ENCODE measurements at regions not wholly inside any gene's neighbourhood (a gene's known extent, or its start where the extent isn't known, plus 50 kb on each side); places are given as distances from the start of the nearest gene placed in this dataset.
"Not testable (repeated sequence)": the region's sequence is repeated elsewhere in the genome, so short reads cannot be mapped to it uniquely, and the experiment has no call there.

DNA sequence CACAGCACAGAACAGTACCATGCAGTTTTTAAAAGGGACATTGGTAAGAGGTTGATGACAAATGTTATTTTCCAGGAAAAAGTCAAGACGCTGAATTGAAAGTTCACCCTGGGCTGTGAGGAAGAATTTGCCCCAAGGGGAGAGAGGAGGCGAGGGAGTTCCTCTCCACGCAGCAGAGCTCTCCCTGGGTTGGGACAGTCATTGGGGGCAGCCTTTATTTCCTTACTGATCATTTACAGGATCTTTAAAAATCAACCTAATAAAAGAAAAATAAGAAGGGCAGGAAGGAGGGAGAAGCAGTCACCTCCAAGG is 49.9 kb upstream of the WNT7B start:
- no peak for DNase-seq (ENCODE audit: low read depth)

DNA sequence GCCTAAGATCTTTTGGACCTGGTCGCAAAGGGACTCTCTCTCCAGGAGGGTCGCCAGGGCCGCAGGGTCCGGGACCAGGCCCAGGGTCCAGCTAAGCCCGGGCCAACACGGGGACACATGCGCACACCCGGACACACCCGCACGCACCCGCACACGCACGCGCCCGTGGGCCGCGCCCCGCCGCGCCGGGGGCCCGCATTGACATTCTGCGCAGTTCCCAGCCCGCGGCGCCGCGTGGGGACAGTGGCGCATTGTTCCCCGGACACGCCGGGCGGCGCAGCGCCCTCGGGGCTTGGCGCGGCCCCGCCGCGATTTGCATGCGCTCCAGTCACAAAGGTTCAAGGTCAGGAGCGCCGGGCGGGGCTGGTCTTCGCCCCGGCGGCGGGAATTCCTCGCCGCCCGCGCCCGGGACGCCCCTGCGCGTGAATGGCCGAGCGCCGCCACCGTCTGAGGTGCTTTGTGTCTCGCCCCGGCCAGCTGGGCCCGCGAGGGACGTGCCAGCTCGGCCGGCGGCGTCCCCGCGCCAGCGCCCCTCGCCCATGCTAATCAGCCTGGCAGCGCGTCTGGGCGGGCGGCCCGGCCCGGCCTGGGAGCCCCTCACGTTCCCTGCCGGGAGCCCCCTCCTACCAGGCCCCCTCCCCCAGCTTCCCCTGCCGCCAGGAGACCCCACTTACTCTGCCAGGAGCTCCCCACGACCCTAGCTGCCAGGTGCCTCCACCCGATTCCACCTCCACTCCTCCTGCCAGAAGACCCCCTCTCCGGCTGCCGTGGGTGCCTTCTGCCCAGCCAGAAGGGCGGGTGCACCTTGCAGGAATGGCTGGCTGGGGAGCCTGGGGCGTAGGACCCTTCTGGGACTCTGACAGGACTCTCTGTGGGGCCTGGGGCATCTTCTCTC is 50.5 kb upstream of the WNT7B start:
- no peak for DNase-seq (ENCODE audit: low read depth)

DNA sequence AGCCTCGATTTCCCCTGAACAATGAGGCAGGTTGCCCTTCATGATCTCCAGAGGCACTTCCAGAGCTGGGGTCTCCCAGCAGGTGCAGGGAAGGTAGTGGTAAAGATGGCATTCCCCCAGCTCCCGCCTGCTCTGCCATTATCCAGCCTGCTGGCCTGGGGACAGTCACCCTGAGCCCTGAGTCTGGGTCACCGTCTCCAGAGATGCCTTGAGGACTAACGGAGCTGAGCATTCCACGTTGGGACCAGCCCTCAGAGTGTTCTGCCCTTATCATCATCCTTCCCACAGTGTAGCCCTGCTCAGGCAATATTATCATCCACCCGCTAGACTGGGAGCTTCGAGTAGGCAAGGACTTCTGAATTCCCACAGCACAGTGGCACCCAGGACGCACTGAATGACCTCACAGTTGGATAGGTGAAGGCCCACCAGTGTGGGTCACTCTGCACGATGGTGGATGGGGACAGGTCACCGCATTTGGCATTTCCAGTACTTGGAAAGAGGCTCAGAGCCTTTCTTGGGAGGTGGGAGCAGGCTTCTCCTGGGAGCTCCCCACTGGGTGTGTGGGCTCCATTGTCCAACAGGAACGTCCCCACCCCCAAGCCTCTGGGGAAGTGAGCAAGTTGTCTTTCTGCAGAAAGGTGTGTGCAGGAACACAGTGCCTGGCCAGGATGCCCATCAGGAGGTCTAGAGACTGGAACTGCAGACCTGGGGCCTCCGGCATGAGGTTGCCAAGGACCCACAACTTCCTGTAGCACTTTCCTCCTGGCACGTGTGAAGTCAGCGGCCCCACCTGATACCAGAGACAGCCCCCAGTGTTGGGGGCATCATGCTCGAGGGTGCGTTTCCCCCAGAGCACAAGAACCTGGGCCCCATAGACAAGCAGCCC is 51.4 kb upstream of the WNT7B start:
- DNase-seq (ENCODE audit: low read depth) = no peak

DNA sequence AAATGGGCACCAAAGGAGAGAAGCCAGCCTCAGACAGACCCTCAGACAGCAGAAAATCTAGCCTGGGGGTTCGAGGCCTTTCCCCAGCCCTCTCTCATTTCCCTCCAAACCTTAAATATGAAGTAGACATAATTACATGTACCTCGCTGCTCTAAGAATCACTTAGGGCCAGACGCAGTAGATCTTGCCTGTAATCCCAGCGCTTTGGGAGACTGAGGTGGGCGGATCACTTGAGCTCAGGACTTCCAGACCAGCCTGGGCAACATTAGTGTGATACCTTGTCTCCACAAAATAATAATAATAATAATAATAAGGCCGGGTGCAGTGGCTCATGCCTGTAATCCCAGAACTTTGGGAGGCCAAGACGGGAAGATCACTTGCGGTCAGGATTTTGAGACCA is 52.1 kb upstream of the WNT7B start:
- no peak for DNase-seq (ENCODE audit: low read depth)

DNA sequence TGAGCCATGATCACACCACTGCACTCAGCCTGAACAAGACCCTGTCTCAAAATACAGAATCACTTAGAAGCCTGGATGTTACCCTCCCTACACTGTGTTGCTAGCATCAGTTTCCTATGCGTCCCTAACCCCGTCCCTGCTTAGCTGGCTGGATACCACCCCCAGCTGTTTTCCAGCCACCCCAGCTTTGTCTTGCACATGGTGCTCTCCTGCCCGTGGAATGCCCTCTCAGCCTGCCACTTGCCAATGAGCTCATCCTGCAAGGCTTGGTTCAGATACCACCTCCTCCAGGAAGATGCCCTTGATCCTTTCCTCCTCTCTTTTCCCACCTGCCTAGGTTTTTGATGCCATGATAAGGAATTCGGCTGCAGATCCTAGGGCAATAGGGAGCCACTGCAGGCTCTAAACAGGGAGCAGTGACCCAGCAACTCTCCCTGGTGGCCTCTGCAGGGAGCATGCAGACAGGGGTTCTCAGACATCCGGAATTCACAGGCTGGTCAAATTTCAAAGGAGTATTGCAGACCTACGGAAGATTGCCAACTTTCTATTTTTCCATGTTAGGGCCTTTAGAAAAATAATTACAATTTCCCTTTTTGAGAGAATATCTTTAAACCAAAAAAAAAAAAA is 52.7 kb upstream of the WNT7B start:
- DNase-seq (ENCODE audit: low read depth) = no peak

DNA sequence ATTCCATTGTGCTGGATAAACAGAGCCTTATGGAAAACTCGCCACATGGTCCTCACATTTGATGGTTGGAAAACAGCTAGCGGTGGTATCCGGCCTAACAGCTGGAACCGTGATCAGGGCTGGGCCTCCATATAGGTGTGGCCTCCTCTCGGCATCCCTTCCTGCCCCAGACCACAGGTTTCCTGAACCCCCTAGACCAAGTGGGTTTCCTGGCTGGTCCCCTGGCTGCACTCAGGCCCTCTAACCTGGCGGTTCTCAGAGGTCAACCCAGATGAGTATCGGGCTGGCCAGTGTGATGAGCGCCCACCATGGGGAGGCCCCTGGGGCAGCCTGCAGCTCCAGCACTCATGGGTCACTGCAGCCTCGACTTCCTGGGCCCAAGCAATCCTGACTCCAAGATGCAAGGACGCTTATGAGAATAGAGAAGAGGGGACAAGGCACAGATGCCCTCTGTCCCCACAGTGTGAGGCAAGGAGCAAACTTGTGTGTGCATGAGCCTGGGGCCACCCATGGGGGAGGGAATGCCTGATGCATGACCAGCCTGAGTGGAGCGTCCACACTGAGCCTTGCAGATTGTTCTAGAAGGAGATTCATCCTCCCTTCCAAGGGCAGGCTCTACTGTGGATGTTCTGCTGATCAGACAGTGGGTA is 53.4 kb upstream of the WNT7B start:
- DNase-seq (ENCODE audit: low read depth) = no peak

DNA sequence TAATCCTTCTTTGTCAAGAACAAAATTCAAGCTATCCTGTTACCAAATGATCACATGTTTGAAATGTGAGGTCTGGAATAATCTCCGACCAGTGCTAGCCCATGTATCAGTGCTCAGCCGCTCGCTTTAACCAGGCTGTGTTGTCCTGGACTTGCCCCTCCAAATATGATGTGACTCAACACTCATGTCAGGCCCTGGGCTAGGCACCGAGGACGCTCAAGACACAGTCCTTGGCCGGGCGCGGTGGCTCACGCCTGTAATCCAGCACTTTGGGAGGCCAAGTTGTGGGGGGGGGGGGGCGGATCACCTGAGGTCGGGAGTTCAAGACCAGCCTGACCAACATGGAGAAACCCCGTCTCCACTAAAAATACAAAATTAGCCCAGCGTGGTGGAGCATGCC is 54.1 kb upstream of the WNT7B start:
- DNase-seq (ENCODE audit: low read depth) = no peak

DNA sequence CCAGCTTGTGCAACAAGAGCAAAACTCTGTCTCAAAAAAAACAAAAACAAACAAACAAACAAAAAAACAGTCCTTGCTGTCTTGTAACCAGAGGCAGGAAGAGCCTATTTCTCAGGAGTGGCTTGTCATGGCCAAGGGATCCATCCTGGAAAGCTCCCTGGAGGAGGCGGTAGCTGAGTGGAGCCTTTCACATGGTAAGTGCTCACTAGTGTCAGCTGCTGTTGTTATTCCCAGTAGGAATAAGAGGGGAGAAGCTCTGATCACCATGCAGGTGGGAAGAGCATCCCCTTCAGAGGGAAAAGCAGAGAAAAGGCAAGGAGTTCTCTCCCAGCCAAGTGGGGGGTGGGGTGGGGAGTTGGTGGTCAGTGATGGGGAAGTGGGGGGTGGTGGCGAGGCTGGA is 54.6 kb upstream of the WNT7B start:
- no peak for DNase-seq (ENCODE audit: low read depth)

DNA sequence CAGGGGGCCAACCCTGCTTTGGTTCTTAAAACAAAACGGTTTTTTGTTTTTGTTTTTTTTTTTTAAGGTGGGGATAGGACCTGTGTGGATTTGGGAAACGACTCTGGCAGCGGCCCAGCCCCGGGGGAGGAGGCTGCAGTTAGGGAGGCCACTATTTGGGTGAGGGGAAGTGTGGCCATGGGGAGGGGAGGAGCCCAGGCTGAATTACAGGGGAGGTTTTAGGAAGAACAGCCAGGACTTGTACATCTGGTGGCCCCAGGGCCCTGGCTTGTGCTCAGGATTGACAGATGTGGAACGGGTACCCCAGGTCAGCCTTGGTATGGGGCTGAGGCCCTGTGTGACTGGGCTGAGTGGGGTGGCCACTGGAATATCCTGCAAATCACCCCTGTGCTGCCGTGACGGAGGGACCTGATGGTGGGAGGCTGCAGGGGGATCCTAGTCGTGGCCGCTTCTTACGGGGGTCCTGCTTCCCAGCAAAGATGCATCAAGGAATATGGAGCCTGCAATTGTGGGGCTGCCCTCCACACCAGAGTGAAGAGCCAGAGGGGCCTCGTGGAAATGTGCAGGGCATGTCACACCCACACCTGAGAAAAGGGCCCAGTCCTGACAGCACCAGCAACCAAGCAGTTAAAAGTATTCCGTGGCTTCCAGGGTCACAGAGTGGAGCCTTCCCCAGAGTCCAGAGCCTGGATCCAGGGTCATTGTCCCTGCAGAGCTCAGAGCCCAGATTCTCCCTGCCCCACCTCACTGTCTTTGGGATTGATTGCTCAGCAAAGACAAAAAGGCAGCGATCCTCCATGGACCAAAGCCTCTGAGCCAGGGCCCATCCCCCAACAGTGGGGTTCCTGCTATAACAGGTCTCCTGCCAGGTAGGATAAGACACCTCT is 55.2 kb upstream of the WNT7B start:
- DNase-seq (ENCODE audit: low read depth) = no peak

DNA sequence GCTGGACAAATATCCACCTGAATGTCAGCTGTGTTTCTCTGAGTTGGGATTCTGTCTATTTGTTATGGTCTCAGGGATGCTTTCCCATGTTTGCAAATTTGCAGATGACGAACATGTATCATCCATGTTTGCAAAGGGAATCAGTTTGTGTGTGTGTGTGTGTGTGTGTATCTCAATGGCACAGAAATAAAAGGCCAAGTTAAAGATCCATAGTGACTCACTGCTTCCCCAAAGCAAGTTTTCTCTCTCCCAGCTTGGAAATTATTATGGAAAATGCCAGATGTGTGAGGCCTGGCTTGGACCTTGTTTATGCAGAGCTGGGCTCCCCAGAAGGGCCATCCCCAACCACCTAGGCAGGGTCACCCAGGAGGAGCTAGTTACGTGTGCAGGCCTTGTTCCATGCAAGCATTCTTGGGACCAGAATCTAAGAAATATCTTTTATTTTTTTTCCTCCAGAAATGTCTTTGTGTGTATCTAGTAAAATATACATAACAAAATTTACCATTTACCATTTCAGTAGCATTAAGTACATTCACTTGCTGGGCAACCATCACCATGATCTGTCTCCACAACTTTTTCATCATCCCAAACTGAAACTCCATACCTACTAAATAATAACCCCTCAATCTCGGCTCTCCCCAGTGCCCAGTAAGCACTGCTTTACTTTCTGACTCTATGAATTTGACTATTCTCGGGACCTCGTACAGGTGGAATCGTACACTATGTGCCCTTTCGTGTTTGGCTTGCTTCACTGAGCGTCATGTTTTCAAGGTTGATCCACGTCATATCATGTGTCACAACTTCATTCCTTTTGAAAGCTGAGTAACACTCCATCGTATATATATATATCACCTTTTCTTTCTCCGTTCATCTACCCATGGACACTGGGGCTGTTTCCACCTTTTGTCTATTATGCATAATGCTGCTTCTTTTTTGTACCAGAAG is 56.6 kb upstream of the WNT7B start:
- DNase-seq (ENCODE audit: low read depth) = no peak

DNA sequence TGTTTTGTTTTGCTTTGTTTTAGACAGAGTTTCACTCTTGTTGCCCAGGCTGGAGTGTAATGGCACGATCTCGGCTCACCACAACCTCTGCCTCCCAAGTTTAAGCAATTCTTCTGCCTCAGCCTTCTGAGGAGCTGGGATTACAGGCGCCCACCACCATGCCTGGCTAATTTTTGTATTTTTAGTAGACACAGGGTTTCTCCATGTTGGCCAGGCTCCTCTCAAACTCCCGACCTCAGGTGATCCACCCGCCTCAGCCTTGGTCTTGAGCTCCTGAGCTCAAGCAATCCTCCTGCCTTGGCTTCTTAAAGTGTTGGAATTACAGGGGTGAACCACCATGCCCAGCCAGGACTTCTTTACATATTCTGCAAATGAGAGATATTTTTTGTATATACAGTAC is 57.5 kb upstream of the WNT7B start:
- DNase-seq (ENCODE audit: low read depth) = not testable (repeated sequence)

DNA sequence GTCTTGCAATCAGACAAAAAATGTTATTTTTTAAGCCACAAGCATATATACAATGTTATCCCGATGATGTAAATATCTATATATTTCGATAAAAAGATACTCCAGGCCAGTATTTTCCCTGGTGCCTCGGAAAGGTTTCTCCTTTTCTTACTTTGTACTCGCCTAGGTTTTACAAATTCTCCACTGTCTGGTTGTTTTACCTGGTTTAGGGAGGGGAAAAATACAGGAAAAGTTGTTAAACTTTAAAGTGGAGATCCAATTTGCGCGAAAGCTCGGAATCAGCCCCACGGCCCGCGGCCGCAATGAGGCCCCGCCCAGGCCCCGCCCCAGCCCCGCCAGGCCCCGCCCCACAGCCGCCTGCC is 58.4 kb upstream of the WNT7B start:
- no peak for DNase-seq (ENCODE audit: low read depth)

DNA sequence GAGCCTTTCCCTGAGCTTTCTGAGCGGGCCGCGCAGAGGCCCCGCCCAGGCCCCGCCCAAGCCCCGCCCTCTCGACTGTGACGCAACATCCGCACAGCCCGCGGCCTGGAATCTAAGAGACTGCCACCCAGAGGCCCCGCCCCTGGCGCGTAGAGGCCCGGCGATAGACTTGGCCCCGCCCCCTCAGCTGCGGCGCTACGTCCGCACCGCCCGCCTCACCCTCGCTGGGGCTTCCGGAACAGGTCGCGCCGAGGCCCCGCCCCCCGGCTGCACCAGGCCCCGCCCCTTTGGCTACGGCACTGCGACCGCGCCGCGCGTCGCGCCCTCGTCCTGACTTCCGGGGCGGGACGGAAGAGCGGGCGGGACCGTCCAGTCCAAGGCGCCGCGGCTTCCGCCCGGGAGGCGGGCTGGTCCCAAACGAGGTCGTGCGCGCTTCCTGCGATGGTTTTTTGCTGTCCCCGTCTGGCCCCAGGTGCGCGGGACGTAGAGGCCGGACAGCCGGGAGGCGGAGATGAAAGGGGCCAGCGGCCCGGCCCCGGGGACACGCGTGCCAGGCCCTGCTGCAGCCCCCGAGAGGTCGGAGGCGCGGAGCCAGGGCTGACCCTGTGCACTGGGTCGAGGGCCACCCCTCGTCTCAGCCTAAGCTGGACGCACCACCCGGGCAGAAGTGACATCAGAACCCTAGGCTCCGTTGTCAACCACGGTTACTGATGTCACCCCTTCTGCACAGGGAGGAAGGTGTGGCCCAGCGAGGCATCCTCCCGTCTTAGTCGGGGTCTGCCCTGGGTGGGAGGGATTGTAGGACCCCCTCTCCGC is 59.0 kb upstream of the WNT7B start:
- DNase-seq (ENCODE audit: low read depth) = peak; percentile 98

DNA sequence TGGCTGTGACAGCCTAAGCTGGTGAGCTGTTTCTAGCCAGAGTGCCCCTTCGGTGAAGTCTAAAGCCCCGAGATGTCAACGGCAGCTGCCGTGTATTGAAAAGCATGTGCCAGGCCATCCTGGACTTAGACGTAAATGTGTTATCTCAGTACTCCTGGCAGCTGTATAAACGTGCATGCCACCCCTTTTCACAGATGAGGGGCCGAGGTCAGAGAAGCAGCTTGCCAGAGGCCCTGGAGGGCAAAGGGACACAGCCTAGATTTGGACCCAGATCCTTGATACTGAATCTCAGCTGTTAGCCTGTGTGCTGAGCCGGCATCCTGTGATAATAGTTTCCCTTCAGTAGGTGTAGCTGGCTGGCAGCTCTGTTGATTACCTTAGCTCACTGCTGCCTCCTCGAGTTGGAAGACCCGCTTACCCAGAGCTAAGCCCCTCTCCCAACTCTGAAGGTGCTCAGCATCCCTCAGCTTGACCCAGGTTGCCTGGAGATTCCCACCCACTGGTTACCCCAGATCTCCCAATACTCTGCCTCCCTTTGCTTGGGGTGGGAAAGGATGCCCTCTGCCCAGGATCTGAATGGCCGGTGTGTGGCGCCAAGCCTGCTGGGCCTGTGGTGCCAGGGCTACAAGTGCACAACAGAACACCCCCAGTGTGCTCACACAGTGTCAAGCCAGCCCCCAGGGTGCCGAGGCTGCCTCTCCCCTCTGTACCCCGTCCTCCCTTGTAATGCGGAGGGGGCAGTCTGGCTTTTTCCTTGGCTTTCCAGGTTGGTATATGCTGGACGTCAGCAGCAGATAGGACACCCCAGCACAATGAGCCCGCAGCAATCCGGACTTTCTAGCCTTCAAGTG is 59.8 kb upstream of the WNT7B start:
- DNase-seq (ENCODE audit: low read depth) = no peak

DNA sequence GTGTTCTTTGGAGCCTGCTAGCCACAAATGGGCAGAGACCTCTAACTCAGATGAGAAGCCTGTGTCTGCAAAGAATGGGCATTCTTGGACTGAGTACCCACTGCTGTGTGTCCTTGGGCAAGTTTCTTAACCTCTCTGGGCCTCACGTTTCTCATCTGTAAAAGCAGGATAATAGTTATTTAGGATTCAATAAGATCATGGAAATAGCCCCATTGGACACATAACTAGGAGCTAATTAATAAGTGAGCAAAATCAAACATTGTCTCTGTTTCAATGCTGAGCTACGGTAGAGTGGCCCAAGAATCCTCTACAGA is 61.2 kb upstream of the WNT7B start:
- DNase-seq (ENCODE audit: low read depth) = no peak

DNA sequence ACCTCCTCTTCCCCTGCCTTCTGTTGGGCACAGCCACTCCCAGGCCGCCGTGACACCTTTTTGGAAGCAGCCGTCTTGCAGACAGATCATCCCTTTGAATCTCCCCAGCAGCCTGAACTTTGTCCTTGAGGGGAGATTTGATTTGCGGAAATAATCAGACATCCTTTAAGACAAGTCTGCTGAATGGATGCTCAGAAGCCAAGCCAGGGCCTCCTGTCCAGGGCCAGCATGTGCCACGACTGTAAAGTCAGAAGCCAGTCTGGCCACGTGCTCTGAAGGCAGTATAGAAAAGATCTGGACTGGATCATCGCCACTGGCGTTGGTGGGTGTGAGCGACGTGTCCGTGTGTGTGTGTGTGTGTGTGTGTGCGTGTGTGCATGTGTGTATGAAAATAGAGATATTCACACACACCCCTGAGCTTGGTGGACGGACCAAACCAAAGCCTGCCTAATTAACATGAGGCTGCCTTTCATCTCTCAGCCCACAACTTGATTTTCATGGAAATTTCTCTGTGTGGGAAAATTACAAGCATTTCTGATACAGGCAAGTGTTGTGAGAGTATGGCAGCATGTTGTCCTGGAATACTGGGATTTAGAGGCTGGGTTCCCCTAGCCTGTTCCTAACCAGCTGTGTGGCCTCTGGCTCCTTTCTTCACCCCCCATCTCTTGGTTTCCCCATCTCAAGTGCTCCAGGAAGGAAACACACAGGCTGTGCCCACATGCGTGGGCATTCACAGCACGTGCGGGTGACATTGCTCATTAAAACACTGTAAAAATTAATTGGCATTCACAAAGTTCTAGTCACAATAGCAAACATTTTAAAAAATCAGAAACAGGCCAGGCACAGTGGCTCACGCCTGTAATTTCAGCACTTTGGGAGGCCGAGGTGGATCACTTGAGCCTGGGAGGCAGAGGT is 61.8 kb upstream of the WNT7B start:
- no peak for DNase-seq (ENCODE audit: low read depth)

DNA sequence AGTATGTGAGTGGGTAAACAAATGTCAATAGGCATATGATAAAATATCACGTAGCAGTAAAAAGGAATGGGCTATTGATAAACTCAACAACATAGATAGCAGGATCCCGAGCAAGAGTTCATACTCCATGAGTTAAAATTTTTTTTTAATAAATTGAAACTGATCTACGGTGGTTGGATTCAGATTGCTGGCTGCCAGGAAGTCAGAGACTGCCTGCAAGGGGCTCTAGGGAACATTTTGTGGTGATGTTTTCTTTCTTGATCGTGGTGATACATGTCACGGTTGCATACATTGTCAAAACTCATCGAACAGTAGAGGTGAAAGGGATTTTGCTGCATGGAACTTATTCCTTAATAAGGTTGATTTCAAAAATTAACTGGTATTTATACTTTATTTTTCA is 62.6 kb upstream of the WNT7B start:
- no peak for DNase-seq (ENCODE audit: low read depth)

Measured in stimulated activated CD8-positive, alpha-beta memory T cell treated with anti-CD3 and anti-CD28 coated beads, Interleukin-12 subunit alpha, Interleukin-12 subunit beta, amount 100 ng/mL, for 1 hour (primary cell).